Upper lobe of left lung (tissue), 6 donors: ENCODE measurements at regions not wholly inside any gene's neighbourhood (a gene's known extent, or its start where the extent isn't known, plus 50 kb on each side); places are given as distances from the start of the nearest gene placed in this dataset.
"Not testable (repeated sequence)": the region's sequence is repeated elsewhere in the genome, so short reads cannot be mapped to it uniquely, and the experiment has no call there.

Experiments
- ATAC-seq, 2 donors: fragments of 200-7000 bp; cut with Tn5 transposase; one replicate each; pipeline ENCODE4 v1.9.1; 2022; ENCODE audit warnings: mild to moderate bottlenecking in 2 of 2, moderate library complexity in 2 of 2; ENCODE audit not compliant: low FRiP score in 2 of 2
- DNase-seq, 2 donors: peaks; one replicate each; pipeline ENCODE4 v3.0.0-alpha.2; 2019 to 2020
- H3K27ac ChIP-seq, 4 donors: fragments of 200-600 bp; sonication (generic); one replicate each; pipeline ENCODE4 v1.5.1; 2016 to 2019
- H3K27me3 ChIP-seq, 4 donors: fragments of 200-600 bp; sonication (generic); one replicate each; pipeline ENCODE4 v1.5.1; 2017 to 2019
- H3K36me3 ChIP-seq, 4 donors: fragments of 200-600 bp; sonication (generic); one replicate each; pipeline ENCODE4 v1.5.1; 2016 to 2019
- H3K4me1 ChIP-seq, 4 donors: fragments of 200-600 bp; sonication (generic); one replicate each; pipeline ENCODE4 v1.5.1; 2018 to 2019
- H3K4me3 ChIP-seq, 4 donors: fragments of 200-600 bp; sonication (generic); one replicate each; pipeline ENCODE4 v1.5.1; 2017 to 2019; ENCODE audit warnings: mild to moderate bottlenecking in 2 of 4, moderate library complexity in 1 of 4
- H3K9me3 ChIP-seq, 4 donors: fragments of 200-600 bp; sonication (generic); one replicate each; pipeline ENCODE4 v1.5.1; 2018 to 2019
- EP300 ChIP-seq, 4 donors: sonication (generic); formaldehyde crosslinking; IDR thresholded peaks; one replicate each; pipeline ENCODE4 v1.5.1; 2017; ENCODE audit warnings: antibody characterized with exemption in 4 of 4, control low read depth in 2 of 4
- POLR2A ChIP-seq, 4 donors: fragments of 450-650 bp; IDR thresholded peaks; one replicate each; pipeline ENCODE4 v1.5.1; 2016 to 2017; ENCODE audit warnings: antibody characterized with exemption in 4 of 4, mild to moderate bottlenecking in 2 of 4
- POLR2AphosphoS5 ChIP-seq, 2 donors: sonication (generic); formaldehyde crosslinking; IDR thresholded peaks; one replicate each; pipeline ENCODE4 v1.5.1; 2017; ENCODE audit warnings: antibody characterized with exemption in 2 of 2
- WGBS, 2 donors: methylation state at CpG; one replicate each; pipeline ENCODE4 v1.1.5; 2017 to 2018; 5-methylcytosine and 5-hydroxymethylcytosine counted together
- TF ChIP-seq, protein P1 (sequence below), 6 experiments: fragments of 450-650 bp in 4 of 6; fragments of 200-600 bp in 2 of 6; sonication (generic) in 2 of 6; IDR thresholded peaks; one replicate each; pipeline ENCODE4 v1.5.1; 2016 to 2019; ENCODE audit warnings: antibody characterized with exemption in 6 of 6
- donor health status: DM: no; HTN: no; CAD: no; lungs with moderate emphysema.
- donor health status: DM: no; HTN: yes; CAD: no; lungs with severe emphysema.

DNA sequence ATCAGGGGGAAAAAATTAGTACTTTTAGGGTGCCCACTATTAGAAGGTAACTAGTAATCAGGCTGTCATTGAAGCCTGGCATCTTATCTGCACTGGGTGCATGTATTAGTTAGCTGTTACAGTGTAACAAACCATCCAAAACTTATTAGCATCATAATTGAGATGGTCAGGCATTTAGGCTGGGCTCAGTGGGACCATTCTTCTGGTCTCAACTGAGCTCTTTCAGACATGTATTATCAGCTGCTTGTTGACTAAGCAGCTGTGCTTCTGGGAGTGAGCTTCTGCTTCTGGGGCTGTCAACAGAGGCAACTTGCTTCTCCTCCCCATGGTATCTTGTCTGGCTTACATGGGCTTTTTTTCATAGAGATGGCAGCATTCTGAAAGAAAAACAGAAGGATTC lies 154.0 kb upstream of the ZNF92 start:
- ATAC-seq (no peak), DNase-seq (no peak)
- Histone ChIP-seq H3K27ac (no peak overlapping the region), H3K4me3 (no peak overlapping the region), H3K27me3 (no peaks in the 10 kb centered on the region), H3K4me1 (no peaks in the 10 kb centered on the region), H3K36me3 (no peaks in the 10 kb centered on the region), H3K9me3 (no peaks in the 10 kb centered on the region)
- TF ChIP-seq EP300 (IDR thresholded peaks at IDR 0.05) (no peak), POLR2AphosphoS5 (IDR thresholded peaks at IDR 0.05) (no peak), POLR2A (IDR thresholded peaks at IDR 0.05) (no peak)
- TF ChIP-seq, protein P1, sequence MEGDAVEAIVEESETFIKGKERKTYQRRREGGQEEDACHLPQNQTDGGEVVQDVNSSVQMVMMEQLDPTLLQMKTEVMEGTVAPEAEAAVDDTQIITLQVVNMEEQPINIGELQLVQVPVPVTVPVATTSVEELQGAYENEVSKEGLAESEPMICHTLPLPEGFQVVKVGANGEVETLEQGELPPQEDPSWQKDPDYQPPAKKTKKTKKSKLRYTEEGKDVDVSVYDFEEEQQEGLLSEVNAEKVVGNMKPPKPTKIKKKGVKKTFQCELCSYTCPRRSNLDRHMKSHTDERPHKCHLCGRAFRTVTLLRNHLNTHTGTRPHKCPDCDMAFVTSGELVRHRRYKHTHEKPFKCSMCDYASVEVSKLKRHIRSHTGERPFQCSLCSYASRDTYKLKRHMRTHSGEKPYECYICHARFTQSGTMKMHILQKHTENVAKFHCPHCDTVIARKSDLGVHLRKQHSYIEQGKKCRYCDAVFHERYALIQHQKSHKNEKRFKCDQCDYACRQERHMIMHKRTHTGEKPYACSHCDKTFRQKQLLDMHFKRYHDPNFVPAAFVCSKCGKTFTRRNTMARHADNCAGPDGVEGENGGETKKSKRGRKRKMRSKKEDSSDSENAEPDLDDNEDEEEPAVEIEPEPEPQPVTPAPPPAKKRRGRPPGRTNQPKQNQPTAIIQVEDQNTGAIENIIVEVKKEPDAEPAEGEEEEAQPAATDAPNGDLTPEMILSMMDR (IDR thresholded peaks at IDR 0.05), result no peak

DNA sequence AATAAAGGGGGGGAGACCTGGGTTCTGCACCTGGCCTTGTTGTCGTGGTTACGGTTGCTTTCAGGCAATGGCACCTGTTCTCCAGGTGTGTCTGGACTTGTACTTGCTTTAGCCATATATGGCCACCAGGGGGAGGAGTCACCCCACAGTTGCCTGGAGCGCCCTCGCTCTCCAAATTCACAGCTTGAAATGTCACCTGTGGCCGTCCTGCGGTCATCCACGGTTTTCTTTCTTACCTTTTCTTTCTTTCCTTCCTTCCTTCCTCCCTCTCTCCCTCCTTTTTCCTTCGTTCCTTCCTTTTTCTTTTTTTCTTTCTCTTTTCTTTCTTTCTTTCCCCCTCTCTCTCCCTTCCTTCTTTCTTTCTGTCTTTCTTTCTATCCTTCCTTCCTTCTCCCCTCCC lies 157.2 kb upstream of the ZNF92 start:
- H3K4me1 ChIP-seq, result no peaks in the 10 kb centered on the region
- H3K9me3 ChIP-seq, result no peaks in the 10 kb centered on the region
- no peaks in the 10 kb centered on the region for H3K27me3 ChIP-seq
- H3K4me3 ChIP-seq, result no peak overlapping the region
- TF ChIP-seq POLR2A (IDR thresholded peaks at IDR 0.05), result no peak
- TF ChIP-seq, protein P1 (IDR thresholded peaks at IDR 0.05), result peak; percentile 22 to 77 (median 58)
- DNase-seq (peak in 1 of 2 donors; percentile 70), ATAC-seq (peak; percentile 62 to 83)
- 11 to 16% methylated on average over 8 of the region's 8 CpGs for WGBS, 2 donors
- no peak overlapping the region for H3K27ac ChIP-seq
- H3K36me3 ChIP-seq, result no peaks in the 10 kb centered on the region

DNA sequence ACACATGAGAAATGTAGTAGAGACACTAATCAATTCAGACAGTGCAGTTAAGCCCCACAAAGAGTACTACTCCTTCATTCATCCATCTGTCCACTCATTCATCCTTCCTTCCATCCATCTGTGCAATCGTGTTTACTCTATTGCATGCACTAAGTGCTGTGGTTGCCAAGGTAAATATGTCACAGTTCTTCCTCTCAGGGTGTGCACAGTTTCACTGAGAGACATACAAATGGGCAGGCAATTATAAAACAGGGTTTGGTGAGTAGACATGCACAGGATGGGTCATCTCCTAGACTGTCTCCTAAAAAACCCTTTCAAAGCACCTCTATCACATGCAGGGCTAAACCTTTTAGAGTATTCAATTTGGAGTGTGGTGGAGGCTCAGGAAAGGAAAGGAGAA lies 160.4 kb upstream of the ZNF92 start:
- H3K27ac ChIP-seq, H3K36me3 ChIP-seq, H3K4me3 ChIP-seq, H3K27me3 ChIP-seq, DNase-seq, H3K9me3 ChIP-seq, H3K4me1 ChIP-seq: not testable (repeated sequence)
- ATAC-seq, result peak in 1 of 2 donors; percentile 10
- 38% methylated on average over 1 of the region's 1 CpG for WGBS, 2 donors

DNA sequence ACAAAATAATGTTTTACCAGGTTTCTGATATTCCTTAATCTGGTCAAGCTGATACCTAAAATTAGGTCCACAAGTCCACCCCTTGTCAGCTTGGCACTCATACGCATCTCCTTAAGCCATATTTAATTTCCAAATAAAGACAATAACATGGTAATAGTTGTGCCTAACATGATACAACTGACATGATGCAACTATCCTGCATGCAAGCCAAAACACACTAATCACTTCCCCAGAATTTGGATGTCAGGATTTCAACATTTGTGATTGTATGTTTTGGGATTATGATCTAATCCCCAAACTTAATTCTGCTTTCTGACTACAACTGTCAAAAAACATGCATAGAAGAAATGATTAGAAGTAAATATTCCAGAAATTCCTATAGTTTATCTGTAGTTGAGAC lies 174.4 kb upstream of the ZNF92 start:
- H3K9me3 ChIP-seq, ATAC-seq, DNase-seq, H3K27ac ChIP-seq, H3K27me3 ChIP-seq, H3K4me3 ChIP-seq, H3K36me3 ChIP-seq, H3K4me1 ChIP-seq: not testable (repeated sequence)
- 100% methylated on average over 1 of the region's 1 CpG; no CpG with 5 or more reads in 1 of the 2 donors for WGBS, 2 donors

DNA sequence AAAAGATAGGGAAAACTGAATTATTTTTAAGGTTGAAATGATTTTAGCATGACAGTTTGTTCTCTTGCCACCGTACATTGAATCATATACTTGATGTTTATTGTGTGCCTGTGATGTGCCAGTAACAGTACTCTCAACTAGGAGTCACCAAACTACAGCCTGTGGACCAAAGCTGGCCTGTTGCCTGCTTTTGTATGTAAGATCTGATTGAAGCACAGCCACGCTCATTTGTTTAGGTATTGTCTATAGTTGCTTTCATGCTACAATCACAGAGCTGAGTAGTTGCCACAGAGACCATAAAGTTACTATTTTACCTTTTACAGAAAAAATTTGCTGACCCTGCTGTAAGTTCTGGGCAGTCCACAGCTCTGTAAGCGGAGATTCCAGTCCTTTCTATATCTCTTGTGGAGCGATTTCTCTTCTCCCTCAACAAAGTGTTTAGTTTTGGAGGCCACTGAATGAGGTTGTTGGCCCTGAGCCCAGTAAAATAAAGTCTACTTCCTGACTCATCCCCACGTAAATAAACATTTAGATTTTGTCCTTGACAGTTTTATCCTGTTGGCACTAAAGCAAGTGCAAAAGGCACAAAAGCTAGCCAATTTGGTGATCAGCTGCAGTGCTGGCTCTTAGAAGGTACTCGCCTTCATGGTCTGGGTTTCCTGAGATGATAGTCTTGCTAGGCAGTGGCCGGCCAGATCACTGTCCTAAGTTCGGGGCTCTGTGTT lies 180.2 kb upstream of the ZNF92 start:
- not testable (repeated sequence) for ATAC-seq, H3K27ac ChIP-seq, H3K27me3 ChIP-seq, H3K4me1 ChIP-seq, H3K4me3 ChIP-seq, H3K9me3 ChIP-seq, H3K36me3 ChIP-seq, DNase-seq
- WGBS, 2 donors, result 38 to 40% methylated on average over 2 to 4 of the region's 8 CpGs

DNA sequence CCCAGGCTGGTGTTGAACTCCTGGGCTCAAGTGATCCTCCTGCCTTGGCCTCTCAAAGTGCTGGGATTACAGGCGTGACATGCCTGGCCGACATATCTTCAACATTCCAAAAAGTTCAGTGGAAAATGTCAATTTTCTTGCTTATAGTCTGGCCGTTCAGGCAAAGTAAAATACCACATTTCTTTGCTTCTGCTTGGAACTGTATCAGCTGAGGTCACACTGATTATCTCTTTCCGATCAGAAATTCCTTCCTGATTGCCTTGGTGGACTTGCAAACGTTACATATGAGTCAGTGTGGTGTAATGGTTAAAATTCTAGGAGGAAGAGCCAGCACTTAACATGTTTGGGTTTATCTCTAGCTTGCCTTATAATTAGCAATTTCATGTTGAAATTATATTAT lies 170.6 kb upstream of the ERV3-1 start:
- WGBS, 2 donors, result 63 to 83% methylated on average over 5 of the region's 5 CpGs
- not testable (repeated sequence) for ATAC-seq, H3K9me3 ChIP-seq, H3K36me3 ChIP-seq, H3K4me3 ChIP-seq, H3K4me1 ChIP-seq, DNase-seq, H3K27me3 ChIP-seq, H3K27ac ChIP-seq

DNA sequence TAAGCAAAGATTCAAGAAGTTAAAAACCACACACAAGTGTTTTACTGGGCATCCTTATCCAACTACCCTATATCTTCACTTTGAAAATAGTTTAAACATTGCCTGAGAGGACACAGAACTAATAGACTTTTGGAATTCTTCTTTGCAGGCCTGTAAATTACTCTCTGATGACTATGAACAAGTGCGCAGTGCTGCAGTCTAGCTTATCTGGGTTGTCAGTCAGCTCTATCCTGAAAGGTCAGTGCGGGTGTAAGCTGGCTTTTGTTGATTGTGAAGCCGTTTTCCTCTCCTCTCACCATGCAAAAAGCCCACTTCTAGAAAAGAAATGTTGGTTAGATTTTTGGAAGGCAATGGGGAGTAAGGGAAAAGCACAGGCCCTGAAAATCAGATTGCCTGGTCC lies 143.6 kb upstream of the ERV3-1 start:
- ATAC-seq, H3K36me3 ChIP-seq, H3K9me3 ChIP-seq, H3K27ac ChIP-seq, H3K27me3 ChIP-seq, DNase-seq, H3K4me3 ChIP-seq, H3K4me1 ChIP-seq: not testable (repeated sequence)
- no CpG with 5 or more reads among the region's 3 CpGs for WGBS, 2 donors

DNA sequence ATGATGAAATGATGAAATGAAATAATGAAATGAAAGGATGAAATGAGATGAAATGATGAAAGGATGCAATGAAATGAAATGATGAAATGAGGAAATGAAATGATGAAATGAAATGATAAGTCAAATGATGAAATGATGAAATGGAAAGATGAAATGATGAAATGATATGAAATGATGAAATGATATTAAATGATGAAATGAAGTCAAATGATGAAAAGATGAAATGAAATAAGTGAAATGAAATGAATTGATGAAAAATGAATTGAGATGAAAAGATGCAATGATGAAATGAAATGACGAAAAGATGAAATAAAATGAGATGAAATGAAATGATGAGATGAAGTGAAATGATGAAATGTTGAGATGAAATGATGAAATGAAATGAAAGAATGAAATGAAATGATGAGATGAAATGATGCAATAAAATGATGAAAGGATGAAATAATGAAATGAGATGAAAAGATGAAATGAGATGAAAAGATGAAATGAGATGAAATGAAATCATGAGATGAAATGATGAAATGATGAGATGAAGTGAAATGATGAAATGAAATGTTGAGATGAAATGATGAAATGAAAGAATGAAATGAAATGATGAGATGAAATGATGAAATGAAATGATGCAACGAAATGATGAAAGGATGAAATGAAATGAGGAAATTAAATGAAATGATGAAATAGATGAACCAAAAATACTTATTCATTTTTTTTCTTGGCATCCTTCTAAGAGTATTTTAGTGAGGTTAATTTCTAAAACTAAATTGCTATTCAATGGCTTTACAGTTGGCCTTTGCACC lies 139.8 kb upstream of the ERV3-1 start:
- ATAC-seq, H3K36me3 ChIP-seq, H3K4me3 ChIP-seq, DNase-seq, H3K9me3 ChIP-seq, H3K4me1 ChIP-seq, H3K27ac ChIP-seq, H3K27me3 ChIP-seq: not testable (repeated sequence)
- 91 to 99% methylated on average over 2 of the region's 2 CpGs for WGBS, 2 donors

DNA sequence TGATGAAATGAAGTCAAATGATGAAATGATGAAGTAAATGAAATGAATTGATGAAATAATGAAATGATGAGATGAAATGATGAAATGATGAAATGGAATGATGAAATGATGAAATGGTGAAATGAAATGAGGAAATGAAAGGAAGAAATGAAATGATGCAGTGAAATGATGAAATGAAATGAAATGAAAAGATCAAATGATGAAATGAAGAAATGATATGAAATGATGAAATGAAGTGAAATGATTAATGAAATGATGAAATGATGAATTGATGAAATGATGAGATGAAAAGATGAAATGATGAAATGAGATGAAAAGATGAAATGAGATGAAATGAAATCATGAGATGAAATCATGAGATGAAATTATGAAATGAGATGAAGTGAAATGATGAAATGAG lies 139.2 kb upstream of the ERV3-1 start:
- ATAC-seq, H3K9me3 ChIP-seq, DNase-seq, H3K4me1 ChIP-seq, H3K4me3 ChIP-seq, H3K36me3 ChIP-seq, H3K27me3 ChIP-seq, H3K27ac ChIP-seq: not testable (repeated sequence)

DNA sequence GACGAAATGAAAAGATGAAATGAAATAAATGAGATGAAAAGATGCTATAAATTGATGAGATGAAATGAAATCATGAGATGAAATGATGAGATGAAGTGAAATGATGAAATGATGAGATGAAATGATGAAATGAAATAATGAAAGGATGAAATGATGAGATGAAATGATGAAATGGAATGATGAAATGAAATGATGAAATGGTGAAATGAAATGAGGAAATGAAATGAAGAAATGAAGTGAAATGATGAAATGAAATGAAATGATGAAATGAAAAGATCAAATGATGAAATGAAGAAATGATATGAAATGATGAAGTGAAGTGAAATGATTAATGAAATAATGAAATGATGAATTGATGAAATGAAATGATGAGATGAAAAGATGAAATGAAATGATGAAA lies 138.5 kb upstream of the ERV3-1 start:
- 69 to 91% methylated on average over 1 of the region's 1 CpG for WGBS, 2 donors
- DNase-seq, result not testable (repeated sequence)

DNA sequence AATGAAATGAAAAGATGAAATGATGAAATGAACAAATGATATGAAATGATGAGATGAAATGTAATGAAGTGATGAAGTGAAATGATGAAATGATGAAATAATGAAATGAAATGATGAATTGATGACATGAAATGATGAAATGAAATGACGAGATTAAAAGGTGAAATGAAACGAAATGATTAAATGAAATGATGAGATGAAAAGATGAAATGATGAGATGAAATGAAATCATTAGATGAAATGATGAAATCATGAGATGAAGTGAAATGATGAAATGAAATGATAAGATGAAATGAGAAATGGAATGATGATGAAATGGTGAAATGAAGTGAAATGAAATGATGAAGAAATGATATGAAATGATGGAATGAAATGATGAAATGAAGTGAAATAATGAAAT lies 138.1 kb upstream of the ERV3-1 start:
- not testable (repeated sequence) for H3K4me1 ChIP-seq, H3K9me3 ChIP-seq, H3K27me3 ChIP-seq, H3K4me3 ChIP-seq, H3K27ac ChIP-seq, ATAC-seq, H3K36me3 ChIP-seq, DNase-seq
- WGBS, 2 donors, result 91 to 93% methylated on average over 2 of the region's 2 CpGs

More for the DNA sequence above, 138.5 kb upstream of the ERV3-1 start:
- not testable (repeated sequence) for H3K36me3 ChIP-seq, H3K9me3 ChIP-seq, ATAC-seq, H3K27me3 ChIP-seq, H3K27ac ChIP-seq, H3K4me3 ChIP-seq, H3K4me1 ChIP-seq
